H1 (cell line): ENCODE measurements at regions not wholly inside any gene's neighbourhood (a gene's known extent, or its start where the extent isn't known, plus 50 kb on each side); places are given as distances from the start of the nearest gene placed in this dataset.

Experiments used
- CTCF ChIA-PET: fragments of 300-600 bp; sonication (Branson Sonifier 250); formaldehyde crosslinking; loops from one replicate; lab custom pipeline; 2021; ENCODE audit not compliant: partially characterized antibody; lab: Charles Lee
- POLR2A ChIA-PET: fragments of 300-600 bp; sonication (Branson Sonifier 250); formaldehyde crosslinking; loops from one replicate; lab custom pipeline; 2021; ENCODE audit warnings: inconsistent platforms; ENCODE audit not compliant: partially characterized antibody; lab: Charles Lee
- DNase-seq, 2 experiments: peaks; one replicate each; pipeline versions ENCODE4 v3.0.0 to v3.0.0-alpha.2; 2010 to 2022; ENCODE audit warnings: low spot score in 2 of 2, low read depth in 1 of 2, mixed read lengths in 1 of 2
- FAIRE-seq: peaks from 2 replicates; lab custom pipeline; 2011; peaks lifted over from hg19 to GRCh38; lab: Jason Lieb, UNC
- H2AFZ ChIP-seq: 2 replicates; pipeline ENCODE4 v1.8.1; 2012; ENCODE audit warnings: low read length, inconsistent platforms
- H2AK5ac ChIP-seq: 2 replicates; pipeline ENCODE4 v1.6.1; 2013; ENCODE audit warnings: low read depth, low read length
- H2BK120ac ChIP-seq: replicated peaks from 2 replicates; pipeline ENCODE3; 2013; ENCODE audit warnings: low read depth, low read length, inconsistent platforms
- H2BK12ac ChIP-seq: 2 replicates; pipeline ENCODE4 v1.6.1; 2013; ENCODE audit warnings: low read depth, low read length
- H2BK15ac ChIP-seq: 2 replicates; pipeline ENCODE4 v1.6.1; 2013; ENCODE audit warnings: low read length
- H2BK20ac ChIP-seq: 2 replicates; pipeline ENCODE4 v1.6.1; 2013; ENCODE audit warnings: low read length
- H2BK5ac ChIP-seq: 2 replicates; pipeline ENCODE4 v1.6.1; 2013; ENCODE audit warnings: low read depth, low read length
- H3K14ac ChIP-seq: 2 replicates; pipeline ENCODE4 v1.6.1; 2013; ENCODE audit warnings: inconsistent platforms; ENCODE audit not compliant: insufficient read length
- H3K18ac ChIP-seq: 2 replicates; pipeline ENCODE4 v1.6.1; 2013; ENCODE audit warnings: low read length; ENCODE audit errors: extremely low read depth
- H3K23ac ChIP-seq: 2 replicates; pipeline ENCODE4 v1.6.1; 2013; ENCODE audit warnings: inconsistent platforms; ENCODE audit not compliant: insufficient read length
- H3K23me2 ChIP-seq: 2 replicates; pipeline ENCODE4 v1.6.1; 2013; ENCODE audit warnings: low read depth, low read length
- H3K27ac ChIP-seq: 2 replicates; pipeline ENCODE4 v1.6.1; 2011; ENCODE audit warnings: low read depth, low read length, inconsistent platforms
- H3K27me3 ChIP-seq, 4 experiments: replicated peaks in 1 of 4; 1 replicate in 1 of 4; 2 replicates in 3 of 4; pipeline versions ENCODE4 v1.6.1 to v1.8.1; 2011 to 2013; ENCODE audit warnings: low read length in 3 of 4, mild to moderate bottlenecking in 3 of 4, inconsistent platforms in 2 of 4, mixed read lengths in 2 of 4, moderate library complexity in 1 of 4; ENCODE audit not compliant: control insufficient read depth in 3 of 4, insufficient read depth in 3 of 4; ENCODE audit errors: extremely low read depth in 1 of 4
- H3K36me3 ChIP-seq, 4 experiments: 2 replicates each; pipeline versions ENCODE4 v1.6.1 to v1.8.1; 2011 to 2013; ENCODE audit warnings: mild to moderate bottlenecking in 4 of 4, low read length in 3 of 4, moderate library complexity in 2 of 4, control low read depth in 1 of 4, inconsistent platforms in 1 of 4; ENCODE audit not compliant: insufficient read depth in 4 of 4, control insufficient read depth in 2 of 4
- H3K4ac ChIP-seq: replicated peaks from 2 replicates; pipeline ENCODE3; 2013; ENCODE audit warnings: low read length, low read depth, mixed read lengths, inconsistent platforms; ENCODE audit not compliant: insufficient read length
- H3K4me1 ChIP-seq, 4 experiments: replicated peaks in 1 of 4; 1 replicate in 1 of 4; 2 replicates in 3 of 4; pipeline versions ENCODE4 v1.6.1 to v1.8.1; 2011 to 2013; ENCODE audit warnings: low read length in 3 of 4, inconsistent platforms in 2 of 4, mixed read lengths in 1 of 4; ENCODE audit not compliant: insufficient read depth in 4 of 4, control insufficient read depth in 3 of 4
- H3K4me2 ChIP-seq, 2 experiments: 2 replicates each; pipeline versions ENCODE4 v1.6.1 to v1.8.1; 2011 to 2013; ENCODE audit warnings: low read depth in 2 of 2, low read length in 2 of 2, control low read depth in 1 of 2, inconsistent platforms in 1 of 2, mild to moderate bottlenecking in 1 of 2; ENCODE audit not compliant: insufficient read depth in 1 of 2
- H3K4me3 ChIP-seq, 4 experiments: fragments of 200-600, 300-600 bp in 1 of 4; sonication (generic), shearing (Covaris generic), sonication (Bioruptor Twin) in 1 of 4; 2 replicates each; pipeline versions ENCODE4 v1.5.1 to v1.8.1; 2011 to 2016; ENCODE audit warnings: low read length in 4 of 4, low read depth in 3 of 4, control low read depth in 2 of 4, inconsistent platforms in 2 of 4, mild to moderate bottlenecking in 2 of 4, mixed read lengths in 1 of 4, moderate library complexity in 1 of 4; ENCODE audit not compliant: insufficient read depth in 2 of 4; ENCODE audit errors: extremely low read depth in 1 of 4
- H3K56ac ChIP-seq: replicated peaks from 2 replicates; pipeline ENCODE3; 2013; ENCODE audit warnings: low read depth, mild to moderate bottlenecking, mixed read lengths, low read length, inconsistent platforms; ENCODE audit not compliant: insufficient read length
- H3K79me1 ChIP-seq: 2 replicates; pipeline ENCODE4 v1.6.1; 2013; ENCODE audit warnings: low read depth, low read length, control low read depth
- H3K79me2 ChIP-seq, 2 experiments: 2 replicates each; pipeline versions ENCODE4 v1.6.1 to v1.8.1; 2012 to 2013; ENCODE audit warnings: low read length in 2 of 2, mild to moderate bottlenecking in 2 of 2, inconsistent platforms in 1 of 2; ENCODE audit not compliant: insufficient read depth in 2 of 2, control insufficient read depth in 1 of 2
- H3K9ac ChIP-seq, 4 experiments: replicated peaks in 1 of 4; 1 replicate in 1 of 4; 2 replicates in 3 of 4; pipeline versions ENCODE4 v1.6.1 to v1.8.1; 2011 to 2013; ENCODE audit warnings: low read depth in 3 of 4, low read length in 3 of 4, control low read depth in 2 of 4, mild to moderate bottlenecking in 2 of 4, moderate library complexity in 2 of 4, inconsistent platforms in 1 of 4; ENCODE audit errors: extremely low read depth in 1 of 4
- H3K9me3 ChIP-seq, 2 experiments: 2 replicates each; pipeline versions ENCODE4 v1.6.1 to v1.8.1; 2012 to 2013; ENCODE audit warnings: mild to moderate bottlenecking in 2 of 2, moderate library complexity in 2 of 2, control low read depth in 1 of 2, inconsistent platforms in 1 of 2, low read depth in 1 of 2, low read length in 1 of 2, mixed read lengths in 1 of 2; ENCODE audit not compliant: insufficient read depth in 2 of 2
- H4K20me1 ChIP-seq, 2 experiments: replicated peaks in 1 of 2; 2 replicates each; pipeline versions ENCODE3 to v1.8.1; 2011 to 2013; ENCODE audit warnings: inconsistent platforms in 2 of 2, low read length in 2 of 2, mild to moderate bottlenecking in 1 of 2; ENCODE audit not compliant: insufficient read depth in 2 of 2, control insufficient read depth in 1 of 2
- H4K5ac ChIP-seq: 2 replicates; pipeline ENCODE4 v1.6.1; 2013; ENCODE audit warnings: low read length, low read depth, mixed read lengths, inconsistent platforms; ENCODE audit not compliant: insufficient read length
- H4K8ac ChIP-seq: 2 replicates; pipeline ENCODE4 v1.8.0; 2013; ENCODE audit warnings: mild to moderate bottlenecking, moderate library complexity, low read length, inconsistent platforms; ENCODE audit not compliant: insufficient read depth; ENCODE audit errors: extremely low read depth
- H4K91ac ChIP-seq: replicated peaks from 2 replicates; pipeline ENCODE3; 2013; ENCODE audit warnings: low read length, mixed read lengths, inconsistent platforms; ENCODE audit not compliant: insufficient read length
- BCL11A ChIP-seq, 2 experiments: IDR thresholded peaks; one replicate each; pipeline ENCODE4 v1.6.1; 2011; ENCODE audit warnings: low read depth in 2 of 2, low read length in 2 of 2, mild to moderate bottlenecking in 2 of 2
- GTF2F1 ChIP-seq: IDR thresholded peaks from 2 replicates; pipeline ENCODE4 v1.6.1; 2012; ENCODE audit warnings: low read depth, low read length, improper control_type of control experiment, borderline replicate concordance
- HDAC2 ChIP-seq, 2 experiments: fragments of 300-600 bp in 1 of 2; sonication (generic) in 1 of 2; IDR thresholded peaks; 2 replicates each; pipeline ENCODE4 v1.6.1; 2011 to 2012; ENCODE audit warnings: low read depth in 2 of 2, low read length in 2 of 2, mild to moderate bottlenecking in 2 of 2, moderate library complexity in 2 of 2, borderline replicate concordance in 1 of 2, inconsistent platforms in 1 of 2
- MAFK ChIP-seq: IDR thresholded peaks from 2 replicates; pipeline ENCODE4 v1.6.1; 2012; ENCODE audit warnings: low read depth, mild to moderate bottlenecking, improper control_type of control experiment, low read length
- NANOG ChIP-seq: IDR thresholded peaks from 2 replicates; pipeline ENCODE4 v1.6.1; 2011; ENCODE audit warnings: low read length, low read depth, mild to moderate bottlenecking, inconsistent platforms; ENCODE audit not compliant: insufficient read depth, poor library complexity, severe bottlenecking
- WGBS, 2 experiments: shearing (Covaris generic) in 1 of 2; methylation state at CpG; one replicate each; pipeline versions ENCODE4 v1.1.6 to v1.1.7; 2013 to 2015; ENCODE audit warnings: low lambda C conversion rate in 2 of 2, mixed read lengths in 2 of 2, inconsistent platforms in 1 of 2, low coverage in 1 of 2, missing lambda C conversion rate in 1 of 2; ENCODE audit not compliant: insufficient replicate concordance in 2 of 2, insufficient coverage in 1 of 2, insufficient read length in 1 of 2; ENCODE audit errors: extremely low coverage in 1 of 2, missing lambda C conversion rate in 1 of 2; 5-methylcytosine and 5-hydroxymethylcytosine counted together

GRCh38 chr7:155886391-155887173 lies 74.3 kb upstream of the SHH start:
- Histone ChIP-seq H3K4me3 (no peak overlapping the region), H3K4me1 (peaks cover 0 to 9% (median 0%) of the 10 kb centered on the region in 4 experiments; a peak in 1 of 7 replicates), H4K8ac (no peak overlapping the region), H3K56ac (no peak overlapping the region), H3K79me2 (no peaks in the 10 kb centered on the region), H3K36me3 (no peaks in the 10 kb centered on the region), H3K79me1 (no peaks in the 10 kb centered on the region; the same call in 1 of the 2 replicates), H3K18ac (no peak overlapping the region), H2AFZ (no peak overlapping the region), H2AK5ac (peak overlapping the region; percentile 53; the same call in 1 of the 2 replicates), H4K91ac (no peak overlapping the region), H3K23me2 (peaks cover 8% of the 10 kb centered on the region; the same call in 1 of the 2 replicates), H3K4me2 (no peak overlapping the region), H2BK20ac (no peak overlapping the region), H3K4ac (no peak overlapping the region), H2BK15ac (no peak overlapping the region; the same call in 1 of the 2 replicates), H3K27me3 (no peaks in the 10 kb centered on the region; a peak in 1 of 7 replicates), H2BK120ac (no peak overlapping the region), H4K20me1 (peaks cover 0 to 3% of the 10 kb centered on the region in 2 experiments), H2BK12ac (peak overlapping the region; percentile 71; the same call in 1 of the 2 replicates), H4K5ac (no peak overlapping the region), H2BK5ac (no peak overlapping the region), H3K27ac (no peak overlapping the region), H3K23ac (no peak overlapping the region), H3K9me3 (peaks cover 8 to 14% of the 10 kb centered on the region in 2 experiments; a peak in 2 of 4 replicates), H3K9ac (no peak overlapping the region), H3K14ac (no peak overlapping the region)
- 89% methylated on average over 31 of the region's 37 CpGs; no CpG with 5 or more reads in 1 of the 2 experiments for WGBS, 2 experiments
- CTCF ChIA-PET: no interaction called here
- FAIRE-seq (no peak), DNase-seq (no peak)
- no peak for TF ChIP-seq MAFK
- TF ChIP-seq GTF2F1: no peak
- TF ChIP-seq HDAC2 (IDR thresholded peaks at IDR 0.05; ENCODE audit: borderline replicate concordance in 1 of 2, low read depth in 2 of 2, low read length in 2 of 2): no peak
- TF ChIP-seq NANOG: no peak
- no peak for TF ChIP-seq BCL11A (IDR thresholded peaks at IDR 0.05; ENCODE audit: low read depth in 2 of 2, low read length in 2 of 2)
- POLR2A ChIA-PET: no interaction called here
